CD4-positive, alpha-beta memory T cell (primary cell): ENCODE measurements at regions not wholly inside any gene's neighbourhood (a gene's known extent, or its start where the extent isn't known, plus 50 kb on each side); places are given as distances from the start of the nearest gene placed in this dataset.

Source experiments
- CTCF ChIA-PET: fragments of 350-600 bp; sonication (Branson Sonifier 250); formaldehyde crosslinking; loops from one replicate; lab custom pipeline; 2021; ENCODE audit warnings: inconsistent platforms; ENCODE audit not compliant: partially characterized antibody; lab: Charles Lee
- POLR2A ChIA-PET: fragments of 350-600 bp; sonication (Branson Sonifier 250); formaldehyde crosslinking; loops from one replicate; lab custom pipeline; 2021; ENCODE audit not compliant: partially characterized antibody; lab: Charles Lee
- DNase-seq, 5 donors: peaks; one replicate each; pipeline versions ENCODE4 v3.0.0 to v3.0.0-alpha.2; 2020 to 2022; ENCODE audit warnings: mixed read lengths in 1 of 5
- H3K27ac ChIP-seq: one replicate; pipeline ENCODE4 v1.7.0; 2013; ENCODE audit warnings: low read depth, low read length
- H3K27me3 ChIP-seq: 2 replicates; pipeline ENCODE4 v1.7.0; 2013; ENCODE audit warnings: mild to moderate bottlenecking, low read length, moderate library complexity; ENCODE audit not compliant: insufficient read depth
- H3K36me3 ChIP-seq: 2 replicates; pipeline ENCODE4 v1.7.0; 2013; ENCODE audit warnings: mild to moderate bottlenecking, low read length, moderate library complexity; ENCODE audit not compliant: insufficient read depth
- H3K4me1 ChIP-seq: 2 replicates; pipeline ENCODE4 v1.7.0; 2013; ENCODE audit warnings: mild to moderate bottlenecking, low read length, moderate library complexity; ENCODE audit not compliant: insufficient read depth
- H3K4me3 ChIP-seq, 2 donors: one replicate each; pipeline ENCODE4 v1.7.0; 2013; ENCODE audit warnings: low read length in 2 of 2, mild to moderate bottlenecking in 1 of 2
- H3K9me3 ChIP-seq, 2 donors: one replicate each; pipeline ENCODE4 v1.7.0; 2013; ENCODE audit warnings: low read length in 2 of 2, control low read depth in 1 of 2; ENCODE audit not compliant: control insufficient read depth in 1 of 2
- H3K27ac Mint-ChIP-seq, 7 donors: one replicate each; pipeline ENCODE4 v1.8.0; 2020 to 2021; ENCODE audit warnings: mixed read lengths in 7 of 7, mild to moderate bottlenecking in 6 of 7, inconsistent platforms in 3 of 7, moderate library complexity in 3 of 7
- H3K27me3 Mint-ChIP-seq, 2 donors: one replicate each; pipeline ENCODE4 v1.8.0; 2020 to 2021; ENCODE audit warnings: mixed read lengths in 2 of 2
- H3K36me3 Mint-ChIP-seq, 2 donors: one replicate each; pipeline ENCODE4 v1.8.0; 2020 to 2021; ENCODE audit warnings: mixed read lengths in 2 of 2, inconsistent platforms in 1 of 2, mild to moderate bottlenecking in 1 of 2
- H3K4me1 Mint-ChIP-seq, 4 donors: one replicate each; pipeline ENCODE4 v1.8.0; 2020 to 2021; ENCODE audit warnings: mixed read lengths in 4 of 4, mild to moderate bottlenecking in 1 of 4
- H3K4me3 Mint-ChIP-seq, 8 donors: one replicate each; pipeline ENCODE4 v1.8.0; 2020 to 2021; ENCODE audit warnings: mixed read lengths in 8 of 8, mild to moderate bottlenecking in 7 of 8, moderate library complexity in 6 of 8, inconsistent platforms in 3 of 8
- H3K9me3 Mint-ChIP-seq, 8 donors: one replicate each; pipeline ENCODE4 v1.8.0; 2020 to 2021; ENCODE audit warnings: mixed read lengths in 8 of 8, mild to moderate bottlenecking in 5 of 8, inconsistent platforms in 3 of 8, moderate library complexity in 1 of 8
- intact Hi-C: fragments of 100-400 bp; cut with micrococcal nuclease; formaldehyde crosslinking; loops from one replicate; pipeline ENCODE4 v1.15.1; 2023

- no peaks in the 10 kb centered on the region for H3K9me3 ChIP-seq
- no peak overlapping the region for H3K27ac Mint-ChIP-seq
- CTCF ChIA-PET, result no interaction called here
These were observed 347.6 kb downstream of the CYRIA start for GRCh38 chr2:16318051-16318450.

GRCh38 chr2:16317211-16317830 is 348.3 kb downstream of the CYRIA start:
- Mint-ChIP-seq H3K27ac (no peak overlapping the region), H3K4me1 (no peaks in the 10 kb centered on the region), H3K4me3 (no peak overlapping the region), H3K9me3 (peaks cover 0 to 2% (median 0%) of the 10 kb centered on the region in 8 donors), H3K36me3 (no peaks in the 10 kb centered on the region), H3K27me3 (no peaks in the 10 kb centered on the region)
- H3K27me3 ChIP-seq, result no peaks in the 10 kb centered on the region
- intact Hi-C loops, result no loop called here
- no peaks in the 10 kb centered on the region for H3K9me3 ChIP-seq
- POLR2A ChIA-PET, result no interaction called here
- H3K36me3 ChIP-seq, result no peaks in the 10 kb centered on the region
- H3K4me3 ChIP-seq, result no peak overlapping the region
- no peaks in the 10 kb centered on the region for H3K4me1 ChIP-seq
- CTCF ChIA-PET, result no interaction called here
- DNase-seq, result no peak
- H3K27ac ChIP-seq, result no peak overlapping the region

More at GRCh38 chr2:16318051-16318450, 347.6 kb downstream of the CYRIA start:
- no peak for DNase-seq
- POLR2A ChIA-PET, result no interaction called here
- no peak overlapping the region for H3K4me3 Mint-ChIP-seq
- H3K4me1 Mint-ChIP-seq, result no peaks in the 10 kb centered on the region
- no peaks in the 10 kb centered on the region for H3K36me3 Mint-ChIP-seq
- no peak overlapping the region for H3K27ac ChIP-seq
- intact Hi-C loops, result no loop called here
- H3K36me3 ChIP-seq, result no peaks in the 10 kb centered on the region
- peaks cover 0 to under 1% (median 0%) of the 10 kb centered on the region in 8 donors for H3K9me3 Mint-ChIP-seq
- no peak overlapping the region for H3K4me3 ChIP-seq
- H3K27me3 Mint-ChIP-seq, result no peaks in the 10 kb centered on the region
- no peaks in the 10 kb centered on the region for H3K4me1 ChIP-seq
- H3K27me3 ChIP-seq, result no peaks in the 10 kb centered on the region

- H3K27ac ChIP-seq, result no peak overlapping the region
- Mint-ChIP-seq H3K4me3 (no peak overlapping the region), H3K27ac (no peak overlapping the region), H3K9me3 (peaks cover 0 to 2% (median 0%) of the 10 kb centered on the region in 8 donors), H3K4me1 (no peaks in the 10 kb centered on the region), H3K36me3 (no peaks in the 10 kb centered on the region), H3K27me3 (no peaks in the 10 kb centered on the region)
- CTCF ChIA-PET, result no interaction called here
- no peaks in the 10 kb centered on the region for H3K27me3 ChIP-seq
- H3K9me3 ChIP-seq, result no peaks in the 10 kb centered on the region
- H3K4me3 ChIP-seq, result no peak overlapping the region
- POLR2A ChIA-PET, result no interaction called here
- H3K36me3 ChIP-seq, result no peaks in the 10 kb centered on the region
- intact Hi-C loops, result no loop called here
- no peaks in the 10 kb centered on the region for H3K4me1 ChIP-seq
- no peak for DNase-seq
These were observed 349.0 kb downstream of the CYRIA start for GRCh38 chr2:16316456-16317210.

- DNase-seq, result no peak
- intact Hi-C loops, result no loop called here
- no peaks in the 10 kb centered on the region for H3K4me1 Mint-ChIP-seq
- Histone ChIP-seq H3K36me3 (no peaks in the 10 kb centered on the region), H3K4me1 (no peaks in the 10 kb centered on the region), H3K9me3 (no peaks in the 10 kb centered on the region), H3K27ac (no peak overlapping the region), H3K27me3 (no peaks in the 10 kb centered on the region), H3K4me3 (no peak overlapping the region)
- peaks cover 0 to 3% of the 10 kb centered on the region in 2 donors for H3K27me3 Mint-ChIP-seq
- CTCF ChIA-PET, result no interaction called here
- H3K36me3 Mint-ChIP-seq, result no peaks in the 10 kb centered on the region
- no peak overlapping the region for H3K4me3 Mint-ChIP-seq
- no peak overlapping the region for H3K27ac Mint-ChIP-seq
- peaks cover 0 to 2% (median 0%) of the 10 kb centered on the region in 8 donors for H3K9me3 Mint-ChIP-seq
- POLR2A ChIA-PET, result no interaction called here
These were observed 349.7 kb downstream of the CYRIA start for GRCh38 chr2:16315908-16316307.

- Mint-ChIP-seq H3K9me3 (peaks cover 0 to 2% (median 0%) of the 10 kb centered on the region in 8 donors), H3K36me3 (no peaks in the 10 kb centered on the region), H3K27me3 (peaks cover 0 to 3% of the 10 kb centered on the region in 2 donors), H3K4me3 (no peak overlapping the region), H3K27ac (no peak overlapping the region), H3K4me1 (no peaks in the 10 kb centered on the region)
- H3K27ac ChIP-seq, result no peak overlapping the region
- no peaks in the 10 kb centered on the region for H3K4me1 ChIP-seq
- H3K9me3 ChIP-seq, result no peaks in the 10 kb centered on the region
- intact Hi-C loops, result no loop called here
- H3K27me3 ChIP-seq, result no peaks in the 10 kb centered on the region
- POLR2A ChIA-PET, result no interaction called here
- H3K4me3 ChIP-seq, result no peak overlapping the region
- no peaks in the 10 kb centered on the region for H3K36me3 ChIP-seq
- DNase-seq, result no peak
- CTCF ChIA-PET, result no interaction called here
These were observed 350.2 kb downstream of the CYRIA start for GRCh38 chr2:16315458-16315835.

GRCh38 chr2:16314691-16315457 is 350.8 kb downstream of the CYRIA start:
- CTCF ChIA-PET, result no interaction called here
- H3K4me3 Mint-ChIP-seq, result no peak overlapping the region
- H3K36me3 Mint-ChIP-seq, result no peaks in the 10 kb centered on the region
- Histone ChIP-seq H3K4me1 (no peaks in the 10 kb centered on the region), H3K9me3 (no peaks in the 10 kb centered on the region), H3K27ac (no peak overlapping the region), H3K4me3 (no peak overlapping the region), H3K36me3 (no peaks in the 10 kb centered on the region), H3K27me3 (no peaks in the 10 kb centered on the region)
- intact Hi-C loops, result no loop called here
- H3K4me1 Mint-ChIP-seq, result no peaks in the 10 kb centered on the region
- POLR2A ChIA-PET, result no interaction called here
- peaks cover 0 to 2% (median 0%) of the 10 kb centered on the region in 8 donors for H3K9me3 Mint-ChIP-seq
- H3K27ac Mint-ChIP-seq, result peak overlapping the region in 1 of 7 donors; percentile 35
- peaks cover 0 to 3% of the 10 kb centered on the region in 2 donors for H3K27me3 Mint-ChIP-seq
- no peak for DNase-seq

- Histone ChIP-seq H3K27ac (no peak overlapping the region), H3K4me3 (no peak overlapping the region), H3K9me3 (no peaks in the 10 kb centered on the region), H3K27me3 (no peaks in the 10 kb centered on the region), H3K4me1 (no peaks in the 10 kb centered on the region), H3K36me3 (no peaks in the 10 kb centered on the region)
- Mint-ChIP-seq H3K4me1 (no peaks in the 10 kb centered on the region), H3K9me3 (peaks cover 0 to 2% (median 0%) of the 10 kb centered on the region in 8 donors), H3K36me3 (no peaks in the 10 kb centered on the region), H3K4me3 (no peak overlapping the region), H3K27ac (no peak overlapping the region), H3K27me3 (peaks cover 0 to 3% of the 10 kb centered on the region in 2 donors)
- DNase-seq, result no peak
- intact Hi-C loops, result no loop called here
- ChIA-PET CTCF (no interaction called here), POLR2A (no interaction called here)
These were observed 351.6 kb downstream of the CYRIA start for GRCh38 chr2:16314001-16314400.
